H4 (cell line): ENCODE measurements at regions not wholly inside any gene's neighbourhood (a gene's known extent, or its start where the extent isn't known, plus 50 kb on each side); places are given as distances from the start of the nearest gene placed in this dataset.
A peak's percentile ranks its signal among the peaks of the same experiment; 100 is the strongest.
"Not testable (repeated sequence)": the region's sequence is repeated elsewhere in the genome, so short reads cannot be mapped to it uniquely, and the experiment has no call there.

ENCODE experiments used
- DNase-seq: peaks from one replicate; pipeline ENCODE4 v3.0.0-alpha.2; 2015; ENCODE audit warnings: low spot score

DNA sequence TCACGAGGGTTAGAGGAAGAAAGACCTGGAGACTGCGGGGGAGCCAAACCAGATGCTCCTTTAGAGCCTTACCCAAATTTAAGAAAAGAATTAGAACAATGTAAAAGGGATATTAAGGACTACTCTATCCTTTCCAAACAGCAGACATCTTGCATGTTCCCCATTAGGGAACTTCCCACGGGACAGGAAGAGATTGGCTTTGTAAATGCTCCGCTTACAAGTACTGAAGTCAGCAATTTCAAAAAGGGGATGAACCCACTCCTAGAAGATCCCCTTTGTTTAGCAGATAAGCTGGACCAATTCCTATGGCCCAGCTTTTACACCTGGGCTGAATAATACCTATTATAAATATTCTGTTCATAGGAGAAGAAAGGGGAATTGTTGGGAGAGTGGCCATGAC, 74.2 kb downstream of the APOBEC1 start:
- DNase-seq = no peak

- DNase-seq = not testable (repeated sequence)
These were observed 75.6 kb downstream of the APOBEC1 start for GRCh38 chr12:7590085-7590484.

DNA sequence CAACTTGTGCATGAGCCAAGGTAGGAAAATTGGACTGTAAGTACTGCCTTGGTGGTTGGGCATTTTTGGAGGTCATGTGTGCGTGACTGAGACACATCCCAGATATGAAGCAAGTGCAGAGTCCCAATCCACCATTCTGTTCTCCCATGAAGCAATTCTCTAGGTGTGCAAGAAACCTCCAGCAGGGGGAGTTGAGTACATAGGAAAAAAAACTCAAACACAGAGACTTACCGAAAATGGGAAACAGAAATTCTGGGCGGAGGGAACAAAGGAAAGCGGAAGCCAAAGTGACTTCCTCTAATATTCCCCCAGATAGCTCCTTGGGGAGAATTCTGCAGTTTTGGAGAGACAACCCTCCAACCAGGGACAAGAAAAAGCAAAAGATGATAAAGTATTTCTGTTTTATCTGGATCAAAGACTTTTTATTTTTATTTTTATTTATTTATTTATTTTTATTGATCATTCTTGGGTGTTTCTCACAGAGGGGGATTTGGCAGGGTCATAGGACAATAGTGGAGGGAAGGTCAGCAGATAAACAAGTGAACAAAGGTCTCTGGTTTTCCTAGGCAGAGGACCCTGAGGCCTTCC, 76.9 kb downstream of the APOBEC1 start:
- peak; percentile 78 for DNase-seq

GRCh38 chr12:7584137-7584536, 80.6 kb upstream of the CD163 start:
- not testable (repeated sequence) for DNase-seq

GRCh38 chr12:7583471-7583870, 79.9 kb upstream of the CD163 start:
- no peak for DNase-seq

GRCh38 chr12:7582796-7583195, 79.2 kb upstream of the CD163 start:
- DNase-seq = no peak

GRCh38 chr12:7581625-7582024, 78.0 kb upstream of the CD163 start:
- no peak for DNase-seq

- DNase-seq = no peak
These were observed 77.5 kb upstream of the CD163 start for GRCh38 chr12:7581046-7581445.

- no peak for DNase-seq
These were observed 67.7 kb upstream of the CD163 start for GRCh38 chr12:7571257-7571656.

DNA sequence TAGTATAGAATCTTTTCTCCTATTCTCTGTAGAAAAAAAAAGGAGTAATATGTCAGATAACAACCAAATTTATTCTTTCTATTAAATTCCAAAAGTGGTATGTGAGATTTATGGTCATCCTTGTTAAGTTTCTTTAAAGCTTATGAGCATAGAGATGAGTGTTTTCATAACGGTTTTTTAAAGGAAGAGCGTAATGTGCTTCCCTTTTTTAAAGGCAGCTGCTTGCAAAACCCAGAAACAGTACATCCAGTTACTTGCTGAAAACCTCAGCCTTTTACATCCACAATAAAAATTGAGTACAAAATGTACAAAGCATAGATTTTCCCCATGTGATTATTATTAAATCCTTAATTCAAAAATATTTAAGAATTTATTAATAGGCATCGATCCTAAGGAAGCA, 53.6 kb upstream of the CD163 start:
- DNase-seq = no peak

DNA sequence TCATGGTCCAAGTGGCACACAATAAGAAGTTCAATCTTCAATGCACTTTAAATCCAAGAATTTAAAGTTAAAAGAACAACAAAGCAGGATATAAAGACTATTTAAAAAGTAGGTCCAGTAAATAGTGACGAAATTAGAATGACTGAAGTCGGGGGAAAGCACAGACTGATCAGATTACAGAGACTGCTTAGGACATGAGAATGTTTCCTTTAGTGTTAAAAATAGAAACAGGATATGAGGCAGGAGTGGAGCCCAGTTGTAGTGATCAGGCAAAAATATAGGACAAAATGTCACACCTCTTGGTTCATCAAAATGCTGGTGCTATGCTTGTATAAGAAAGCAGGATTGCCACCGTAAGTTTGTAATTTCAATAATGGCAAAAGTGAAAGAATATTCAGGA, 52.2 kb upstream of the CD163 start:
- DNase-seq = peak; percentile 88

DNA sequence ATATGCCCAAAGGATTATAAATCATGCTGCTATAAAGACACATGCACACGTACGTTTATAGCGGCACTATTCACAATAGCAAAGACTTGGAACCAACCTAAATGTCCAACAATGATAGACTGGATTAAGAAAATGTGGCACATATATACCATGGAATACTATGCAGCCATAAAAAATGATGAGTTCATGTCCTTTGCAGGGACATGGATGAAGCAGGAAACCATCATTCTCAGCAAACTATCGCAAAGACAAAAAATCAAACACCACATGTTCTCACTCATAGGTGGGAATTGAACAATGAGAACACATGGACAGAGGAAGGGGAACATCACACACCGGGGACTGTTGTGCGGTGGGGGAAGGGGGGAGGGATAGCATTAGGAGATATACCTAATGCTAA, 51.3 kb upstream of the CD163 start:
- DNase-seq = not testable (repeated sequence)
